ENCODE measurements at regions not wholly inside any gene's neighbourhood (a gene's known extent, or its start where the extent isn't known, plus 50 kb on each side); places are given as distances from the start of the nearest gene placed in this dataset.
"Not testable (repeated sequence)": the region's sequence is repeated elsewhere in the genome, so short reads cannot be mapped to it uniquely, and the experiment has no call there.

GRCh38 chr20:22691369-22692118, 107.2 kb upstream of the FOXA2 start:
- peak; percentile 82 to 90 (median 86) for DNase-seq

- DNase-seq: no peak
Observed at GRCh38 chr20:22692119-22692475, 107.7 kb upstream of the FOXA2 start.

- DNase-seq: not testable (repeated sequence)
Observed at GRCh38 chr20:22692620-22693019, 108.2 kb upstream of the FOXA2 start.

GRCh38 chr20:22696759-22697158, 112.4 kb upstream of the FOXA2 start:
- DNase-seq: no peak

- no peak for DNase-seq
Observed at GRCh38 chr20:22698259-22698842, 114.0 kb upstream of the FOXA2 start.

- no peak for DNase-seq
Observed at GRCh38 chr20:22699396-22699795, 115.0 kb upstream of the FOXA2 start.

- DNase-seq: no peak
Observed at GRCh38 chr20:22700367-22700766, 116.0 kb upstream of the FOXA2 start.

GRCh38 chr20:22701679-22702308, 117.4 kb upstream of the FOXA2 start:
- DNase-seq: no peak

- DNase-seq: no peak
Observed at GRCh38 chr20:22703843-22704242, 119.5 kb upstream of the FOXA2 start.

GRCh38 chr20:22711971-22712755, 127.8 kb upstream of the FOXA2 start:
- no peak for DNase-seq

- DNase-seq: peak in 2 of 4 experiments; percentile 9 to 19
Observed at GRCh38 chr20:22716821-22717351, 132.5 kb upstream of the FOXA2 start.

- no peak for DNase-seq
Observed at GRCh38 chr20:22717466-22717865, 133.1 kb upstream of the FOXA2 start.

GRCh38 chr20:22719167-22719591, 134.8 kb upstream of the FOXA2 start:
- peak in 1 of 4 experiments; percentile 3 for DNase-seq

- no peak for DNase-seq
Observed at GRCh38 chr20:22720206-22720605, 135.8 kb upstream of the FOXA2 start.

GRCh38 chr20:22722811-22723210, 138.4 kb upstream of the FOXA2 start:
- no peak for DNase-seq

- peak in 1 of 4 experiments; percentile 2 for DNase-seq
Observed at GRCh38 chr20:22723659-22724058, 139.3 kb upstream of the FOXA2 start.

- peak in 1 of 4 experiments; percentile 8 for DNase-seq
Observed at GRCh38 chr20:22728146-22728745, 143.9 kb upstream of the FOXA2 start.

- peak; percentile 66 to 83 (median 80) for DNase-seq
Observed at GRCh38 chr20:22729180-22729579, 144.8 kb upstream of the FOXA2 start.

GRCh38 chr20:22729616-22730236, 145.4 kb upstream of the FOXA2 start:
- no peak for DNase-seq

- DNase-seq: no peak
Observed at GRCh38 chr20:22732751-22733150, 148.4 kb upstream of the FOXA2 start.

- DNase-seq: peak; percentile 12 to 54 (median 41)
Observed at GRCh38 chr20:22734946-22735647, 150.7 kb upstream of the FOXA2 start.
